ENCODE measurements at regions not wholly inside any gene's neighbourhood (a gene's known extent, or its start where the extent isn't known, plus 50 kb on each side); places are given as distances from the start of the nearest gene placed in this dataset.
"Not testable (repeated sequence)": the region's sequence is repeated elsewhere in the genome, so short reads cannot be mapped to it uniquely, and the experiment has no call there.

DNA sequence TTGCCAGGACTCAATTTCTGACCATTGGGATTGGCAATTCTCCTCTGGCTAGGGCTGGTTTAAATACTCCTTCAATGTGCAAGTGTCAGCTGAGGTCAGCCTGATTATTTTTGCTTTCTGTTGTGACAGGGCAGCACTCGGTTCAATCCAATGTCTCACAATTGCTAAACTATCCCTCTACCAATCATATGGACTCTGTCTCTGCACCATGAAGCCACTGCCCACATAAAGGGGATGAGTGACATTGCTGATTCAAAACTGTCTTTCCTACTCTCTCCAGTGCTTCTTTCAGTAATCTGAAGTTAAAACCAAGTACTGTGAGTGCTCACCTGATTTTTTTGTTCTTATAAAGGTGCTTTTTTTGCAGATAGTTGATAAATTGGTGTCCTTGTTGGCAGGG is 1030.7 kb downstream of the GLUD2 start:
- no peak for DNase-seq

DNA sequence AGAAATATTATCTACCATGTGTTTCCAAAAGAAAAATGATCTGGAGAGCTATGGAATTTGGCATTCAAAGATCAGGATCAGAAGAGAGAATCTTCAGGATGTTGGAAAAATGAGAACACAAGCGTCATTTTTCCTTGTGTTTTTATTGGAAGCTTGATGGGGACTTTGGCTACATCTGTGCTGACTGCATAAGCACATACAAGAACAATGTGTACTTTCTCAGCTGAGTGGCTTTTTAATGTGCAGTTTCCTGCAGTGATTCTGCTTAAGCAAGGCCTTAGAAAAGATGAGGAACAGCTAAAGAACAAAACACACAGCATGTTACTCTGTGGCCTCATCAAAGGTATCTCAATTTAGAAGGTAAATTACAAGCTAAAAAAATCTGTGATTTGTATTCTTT is 1039.9 kb downstream of the GLUD2 start:
- no peak for DNase-seq

DNA sequence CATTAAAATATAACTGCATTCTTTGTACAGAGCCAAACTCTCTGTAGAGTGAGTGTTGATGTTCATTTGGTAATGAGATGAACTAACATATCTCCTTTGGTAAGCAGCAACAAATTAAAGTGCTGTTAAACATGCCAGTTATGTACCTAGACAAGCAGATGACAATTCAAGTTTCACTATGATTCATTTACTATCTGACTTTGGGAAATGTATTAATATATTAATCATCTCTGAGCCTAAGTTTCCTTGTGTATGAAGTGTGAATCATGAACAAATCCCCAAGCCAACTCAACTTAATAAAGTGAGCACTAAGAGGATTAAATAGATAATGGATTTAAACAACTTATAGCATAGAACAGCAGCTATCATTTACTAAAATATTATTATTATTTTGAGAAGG is 1044.2 kb downstream of the GLUD2 start:
- DNase-seq = no peak

DNA sequence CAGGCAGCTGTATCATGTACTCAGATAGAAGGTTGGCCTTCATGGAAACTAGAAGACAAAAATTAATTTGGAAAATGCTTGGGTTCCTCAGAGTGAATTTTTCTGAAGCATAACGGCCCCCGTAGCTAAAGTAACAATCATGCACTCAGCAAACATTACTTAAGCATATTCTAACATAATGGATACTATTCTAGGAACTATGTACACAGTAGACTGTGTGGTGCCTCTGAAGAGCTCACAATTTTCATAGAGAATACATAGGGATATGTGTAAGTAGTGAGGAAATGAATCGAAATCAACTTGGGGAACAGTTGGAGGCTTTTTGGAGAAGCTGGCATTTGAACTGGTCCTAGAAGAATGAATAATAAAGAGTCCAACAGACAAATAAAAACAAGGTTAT is 1045.0 kb downstream of the GLUD2 start:
- no peak for DNase-seq

DNA sequence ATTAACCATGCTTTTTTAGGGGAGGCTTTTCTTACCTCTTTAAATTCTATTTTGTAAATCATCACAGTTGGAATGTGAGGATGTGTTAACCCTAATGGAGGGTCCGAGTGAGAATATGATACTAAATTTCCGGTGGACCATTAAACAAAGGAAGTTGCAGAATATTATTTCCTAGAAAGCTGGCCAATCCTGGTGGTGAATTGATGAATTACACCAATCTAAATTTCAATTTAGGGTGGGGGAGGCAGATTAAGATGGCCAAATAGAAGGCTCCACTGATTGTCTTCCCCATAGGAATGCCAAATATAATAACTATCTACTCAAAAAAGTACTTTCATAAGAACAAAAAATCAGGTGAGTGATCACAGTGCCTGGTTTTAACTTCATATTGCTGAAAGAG is 1045.6 kb downstream of the GLUD2 start:
- no peak for DNase-seq

DNA sequence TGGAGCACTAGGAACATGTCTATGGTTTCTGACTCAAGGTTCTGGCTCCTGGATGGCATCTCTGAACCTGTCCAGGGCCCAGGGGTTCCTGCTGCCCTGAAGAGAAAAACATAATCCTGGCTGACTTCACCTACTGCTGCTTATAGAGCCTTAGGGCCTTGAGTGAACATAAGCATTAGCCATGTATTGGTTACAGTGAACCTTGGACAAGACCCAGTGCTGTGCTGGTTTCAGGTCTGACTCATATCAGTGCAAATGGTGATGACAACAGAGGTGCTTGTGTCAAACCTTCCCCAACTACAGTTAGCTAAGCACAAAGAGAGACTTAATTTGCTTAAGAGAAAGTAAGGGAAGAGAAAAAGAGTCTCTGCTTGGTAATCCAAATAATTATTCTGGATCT is 1047.2 kb downstream of the GLUD2 start:
- peak; percentile 46 for DNase-seq

DNA sequence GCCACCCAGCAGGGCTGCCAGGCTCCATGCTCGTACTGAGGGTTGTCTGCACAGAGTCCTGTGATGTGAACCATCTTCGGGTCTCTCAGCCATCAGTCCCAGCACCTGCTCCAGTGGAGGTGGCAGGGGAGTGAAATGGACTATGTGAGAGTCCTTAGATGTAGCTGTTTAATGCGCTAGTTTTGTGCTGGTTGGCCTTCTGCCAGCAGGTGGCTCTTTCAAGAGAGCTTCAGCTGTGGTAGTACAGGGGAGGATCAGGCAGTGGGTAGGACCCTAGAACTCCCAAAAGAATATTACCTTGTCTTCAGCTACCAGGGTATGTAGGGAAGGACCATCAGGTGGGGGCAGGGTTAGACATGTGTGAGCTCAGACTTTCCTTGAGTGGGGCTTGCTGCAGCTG is 1066.0 kb downstream of the GLUD2 start:
- DNase-seq = no peak

DNA sequence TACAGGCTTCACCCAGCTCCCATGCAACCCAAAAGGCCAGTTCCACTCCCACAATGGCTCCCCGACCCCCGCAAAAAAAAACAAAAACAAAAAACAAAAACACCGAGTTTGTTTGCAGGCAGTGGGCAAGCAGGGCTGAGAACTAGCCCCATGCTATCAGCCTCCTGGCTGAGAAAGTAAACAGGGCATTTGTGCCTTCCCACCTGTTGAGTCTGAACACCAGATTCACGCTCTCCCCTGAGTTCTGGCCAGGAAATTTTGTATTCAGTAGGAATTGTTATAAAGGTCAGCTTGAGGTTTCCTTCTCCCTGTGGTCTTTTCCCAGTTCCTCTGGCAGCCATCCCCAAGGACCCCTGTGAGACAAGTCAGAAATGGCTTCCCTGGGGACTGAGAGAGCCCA is 1066.5 kb downstream of the GLUD2 start:
- DNase-seq = no peak

DNA sequence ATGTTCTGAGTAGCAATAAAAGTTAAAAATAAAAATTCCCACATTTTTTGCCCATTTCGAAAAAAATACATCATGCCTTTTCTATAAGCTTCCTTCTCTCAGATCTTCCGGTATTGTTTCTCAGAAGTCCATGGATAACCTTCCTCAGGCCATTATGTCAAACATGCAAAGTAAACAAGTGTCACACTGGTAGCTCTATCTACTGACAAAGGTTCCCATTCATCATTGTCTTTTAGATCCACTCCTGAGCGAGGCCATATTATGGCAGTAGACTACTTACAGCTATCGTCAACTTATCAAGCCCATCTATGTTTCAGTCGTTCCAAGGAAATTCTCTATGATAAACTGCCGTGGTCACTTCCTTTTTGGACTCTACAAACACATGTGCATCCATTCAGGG is 1068.2 kb downstream of the GLUD2 start:
- DNase-seq = no peak

DNA sequence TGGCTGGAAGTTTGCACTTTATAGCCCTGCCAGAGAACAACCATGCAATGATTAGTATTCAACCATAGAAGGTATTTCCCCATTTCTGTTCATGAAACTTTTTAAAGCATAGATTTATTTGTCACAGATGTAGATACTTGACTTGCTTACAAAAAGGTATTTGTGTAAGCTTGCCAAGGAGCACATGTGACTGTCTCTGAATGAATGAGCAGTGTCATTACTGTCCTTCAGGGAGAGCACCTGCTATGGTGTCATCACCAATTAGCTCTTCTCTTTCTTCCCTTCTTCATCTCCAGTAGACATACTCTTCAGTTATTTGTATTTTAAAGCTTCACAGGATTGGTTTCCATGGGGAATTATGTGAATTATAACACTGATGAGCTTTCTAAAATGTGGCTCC is 1064.7 kb upstream of the GRIA3 start:
- DNase-seq = no peak

DNA sequence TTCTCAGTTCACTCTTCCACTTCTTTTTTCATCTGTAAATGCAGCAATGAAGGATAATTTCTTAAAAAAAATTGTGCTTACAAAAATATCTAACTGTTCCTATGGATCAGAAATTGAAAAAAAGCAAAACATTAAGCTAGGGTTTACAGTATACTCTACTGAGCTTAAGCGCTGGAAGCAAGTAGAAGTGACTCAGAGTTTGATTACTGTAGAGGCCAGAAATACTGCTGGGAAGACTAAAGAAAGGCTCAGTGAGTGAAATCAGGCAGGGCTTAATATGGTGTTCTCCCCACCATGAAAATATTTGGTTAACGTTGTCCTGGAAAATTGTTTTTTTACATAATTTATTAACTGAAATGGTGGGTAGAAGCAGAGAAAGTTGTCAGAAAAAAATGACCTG is 1061.8 kb upstream of the GRIA3 start:
- DNase-seq = no peak

DNA sequence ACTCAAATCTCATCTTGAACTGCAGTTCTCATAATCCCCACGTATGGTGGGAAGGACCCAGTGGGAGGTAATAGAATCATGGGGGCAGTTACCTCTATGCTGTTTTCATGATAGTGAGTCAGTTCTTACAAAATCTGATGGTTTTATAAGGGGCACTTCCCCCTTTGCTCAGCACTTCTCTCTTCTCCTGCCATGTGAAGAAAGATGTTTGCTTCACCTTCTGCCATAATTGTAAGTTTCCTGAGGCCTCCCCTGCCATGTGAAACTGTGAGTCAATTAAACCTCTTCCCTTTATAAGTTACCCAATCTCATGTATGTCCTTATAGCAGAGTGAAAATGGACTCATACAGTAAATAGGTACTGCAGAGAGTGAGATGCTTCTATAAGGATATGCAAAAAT is 1050.6 kb upstream of the GRIA3 start:
- DNase-seq = no peak

DNA sequence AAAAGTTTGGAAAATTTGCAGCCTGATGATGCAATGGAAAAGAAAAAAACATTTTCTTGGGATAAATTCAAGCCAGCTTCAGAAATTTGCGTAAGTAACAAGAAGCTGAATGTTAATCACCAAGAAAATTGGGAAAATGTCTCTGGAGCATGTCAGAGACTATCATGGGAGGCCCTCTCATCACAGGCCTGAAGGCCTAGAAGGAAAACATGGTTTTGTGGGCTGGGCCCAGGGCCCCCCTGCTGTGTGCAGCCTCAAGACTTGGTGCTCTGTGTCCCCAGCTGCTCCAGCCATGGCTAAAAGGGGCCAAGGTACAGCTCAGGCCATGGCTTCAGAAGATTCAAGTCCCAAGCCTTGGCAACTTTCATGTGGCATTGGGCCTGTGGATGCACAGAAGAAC is 1049.8 kb upstream of the GRIA3 start:
- DNase-seq = no peak

DNA sequence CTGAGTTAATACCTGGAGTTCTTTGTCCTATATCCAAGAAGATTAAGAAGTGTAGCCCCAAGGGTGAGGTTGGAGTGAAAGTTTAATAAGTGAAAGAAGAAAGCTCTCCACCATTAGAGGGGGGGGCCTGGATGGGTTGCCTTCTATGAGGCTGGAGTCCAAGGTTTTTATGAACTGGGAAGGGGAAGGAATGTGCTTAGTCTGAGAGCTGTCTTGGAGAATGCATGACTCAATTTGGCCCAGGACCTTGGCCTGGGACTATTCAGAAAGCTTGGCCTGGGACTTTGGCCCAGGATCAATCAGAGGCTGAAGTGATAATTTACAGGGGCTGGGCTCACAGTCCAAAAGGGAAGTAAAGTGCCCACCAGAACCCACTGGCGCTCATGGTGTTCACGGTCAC is 1049.0 kb upstream of the GRIA3 start:
- DNase-seq = no peak

DNA sequence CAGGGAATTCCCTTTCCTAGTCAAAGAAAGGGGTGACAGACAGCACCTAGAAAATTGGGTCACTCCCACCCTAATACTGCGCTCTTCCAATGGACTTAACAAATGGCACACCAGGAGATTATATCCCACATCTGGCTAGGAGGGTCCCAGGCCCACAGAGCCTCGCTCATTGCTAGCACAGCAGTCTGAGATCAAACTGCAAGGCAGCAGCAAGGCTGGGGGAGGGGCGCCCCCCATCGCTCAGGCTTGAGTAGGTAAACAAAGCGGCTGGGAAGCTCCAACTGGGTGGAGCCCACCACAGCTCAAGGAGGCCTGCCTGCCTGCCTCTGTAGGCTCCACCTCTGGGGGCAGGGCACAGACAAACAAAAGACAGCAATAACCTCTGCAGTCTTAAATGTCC is 1043.9 kb upstream of the GRIA3 start:
- DNase-seq = not testable (repeated sequence)

DNA sequence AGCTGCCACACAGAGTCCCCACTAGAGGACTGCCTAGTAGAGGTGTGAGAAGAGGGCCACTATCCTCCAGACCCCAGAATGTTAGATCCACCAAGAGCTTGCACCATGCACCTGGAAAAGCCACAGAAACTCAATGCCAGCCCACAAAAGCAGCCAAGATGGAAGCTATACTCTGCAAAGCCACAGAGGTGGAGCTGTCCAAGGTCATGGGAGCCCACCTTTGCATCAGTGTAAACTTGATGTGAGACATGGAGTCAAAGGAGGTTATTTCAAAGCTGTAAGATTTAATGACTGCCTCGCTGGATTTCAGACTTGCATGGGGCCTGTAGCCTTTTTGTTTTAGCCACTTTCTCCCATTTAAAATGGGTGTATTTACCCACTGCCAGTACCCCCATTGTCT is 1030.1 kb upstream of the GRIA3 start:
- no peak for DNase-seq

DNA sequence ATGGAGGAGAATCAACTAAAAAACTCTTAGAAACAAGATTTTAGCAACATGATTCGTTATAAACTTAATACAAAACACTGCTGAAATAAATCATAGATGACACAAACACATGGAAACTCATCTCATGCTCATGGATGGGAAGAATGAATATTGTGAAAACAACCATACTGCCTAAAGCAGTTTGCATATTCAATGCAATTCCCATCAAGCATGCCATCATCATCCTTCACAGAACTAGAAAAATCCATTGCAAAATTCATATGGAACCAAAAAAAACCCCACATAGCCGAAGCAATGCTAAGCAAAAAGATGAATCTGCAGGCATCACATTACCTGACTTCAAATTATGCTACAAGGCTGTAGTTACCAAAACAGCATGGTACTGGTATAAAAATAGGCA is 1015.8 kb upstream of the GRIA3 start:
- DNase-seq = no peak

DNA sequence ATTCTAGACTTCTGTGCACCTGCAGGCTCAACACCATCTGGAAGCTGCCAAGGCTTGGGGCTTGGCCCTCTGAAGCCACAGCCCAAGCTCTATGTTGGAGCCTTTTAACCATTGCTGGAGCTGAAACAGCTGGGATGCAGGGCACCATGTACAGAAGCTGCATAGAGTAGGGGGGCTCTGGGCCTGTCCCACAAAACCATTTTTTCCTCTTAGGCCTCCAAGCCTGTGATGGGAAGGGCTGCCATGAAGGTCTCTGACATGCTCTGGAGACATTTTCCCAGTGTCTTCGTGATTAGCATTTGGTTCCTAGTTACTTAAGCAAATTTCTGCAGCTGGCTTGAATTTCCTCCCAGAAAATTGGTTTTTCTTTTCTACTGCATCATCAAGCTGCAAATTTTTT is 999.3 kb upstream of the GRIA3 start:
- no peak for DNase-seq

DNA sequence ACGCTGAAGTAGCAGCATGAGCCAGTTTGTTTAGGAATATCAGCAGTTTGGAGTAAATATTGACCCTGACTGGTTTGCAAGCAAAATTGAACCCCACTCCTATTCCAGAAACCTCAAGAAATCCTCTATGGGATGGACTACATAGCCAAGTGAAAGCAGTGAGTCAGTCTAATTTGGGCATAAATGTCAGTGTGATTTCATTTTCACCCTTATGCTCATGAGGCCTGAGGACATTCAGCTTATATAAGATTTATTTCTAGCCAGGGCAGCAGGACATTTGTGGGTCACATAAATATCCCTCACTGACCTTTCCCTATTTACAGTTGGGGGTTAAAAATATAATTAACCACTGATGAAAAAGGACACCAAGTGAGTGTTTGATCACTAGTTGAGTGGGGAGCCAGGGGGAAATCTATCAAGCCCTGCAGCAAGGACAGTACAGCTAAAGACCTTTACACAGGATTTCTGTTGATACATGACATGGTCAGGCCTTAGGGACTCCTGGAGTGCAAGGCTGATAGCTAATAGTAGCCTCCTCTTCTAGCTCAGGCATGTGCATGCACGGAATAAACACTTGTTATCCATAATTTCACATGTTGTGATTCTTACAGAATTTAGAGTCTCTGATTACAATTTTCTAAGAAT is 996.9 kb upstream of the GRIA3 start:
- DNase-seq = no peak

DNA sequence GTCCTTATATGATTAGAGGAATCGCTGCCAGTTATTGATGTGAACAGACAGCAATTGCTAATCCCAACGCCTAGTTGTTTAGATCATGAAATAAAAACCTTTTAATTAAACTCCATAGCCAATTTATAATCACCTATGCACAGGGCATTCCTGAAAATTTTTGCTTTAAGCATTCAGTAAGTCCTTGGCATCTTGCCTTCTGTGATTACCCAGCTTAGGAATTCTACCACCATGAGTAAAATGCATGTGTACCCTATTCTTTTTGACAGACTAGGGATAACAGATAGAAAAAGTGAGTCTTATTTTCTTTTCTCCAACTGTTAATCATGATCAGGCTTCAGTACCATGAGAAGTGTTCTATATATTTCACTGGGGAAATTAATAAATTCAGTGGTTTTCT is 995.3 kb upstream of the GRIA3 start:
- DNase-seq = peak; percentile 11

DNA sequence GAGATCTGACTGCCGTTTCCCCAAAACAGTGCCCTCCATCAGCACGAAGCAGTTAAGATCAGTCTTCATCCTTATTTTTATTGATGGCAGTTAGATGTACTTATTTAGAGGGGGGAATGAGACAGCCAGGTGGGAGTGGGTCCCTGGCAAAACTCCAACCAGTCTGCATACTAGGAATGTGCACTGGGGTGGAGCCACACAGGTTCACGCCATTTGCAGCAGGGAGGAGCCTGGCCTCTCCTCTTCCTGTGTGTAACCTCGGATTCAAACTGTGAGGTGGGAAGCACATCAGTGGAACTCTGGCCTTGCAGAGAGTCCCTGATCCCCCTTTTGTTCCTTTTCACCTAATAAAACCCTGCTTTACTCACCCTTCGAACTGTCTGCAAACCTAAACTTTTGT is 987.7 kb upstream of the GRIA3 start:
- no peak for DNase-seq

DNA sequence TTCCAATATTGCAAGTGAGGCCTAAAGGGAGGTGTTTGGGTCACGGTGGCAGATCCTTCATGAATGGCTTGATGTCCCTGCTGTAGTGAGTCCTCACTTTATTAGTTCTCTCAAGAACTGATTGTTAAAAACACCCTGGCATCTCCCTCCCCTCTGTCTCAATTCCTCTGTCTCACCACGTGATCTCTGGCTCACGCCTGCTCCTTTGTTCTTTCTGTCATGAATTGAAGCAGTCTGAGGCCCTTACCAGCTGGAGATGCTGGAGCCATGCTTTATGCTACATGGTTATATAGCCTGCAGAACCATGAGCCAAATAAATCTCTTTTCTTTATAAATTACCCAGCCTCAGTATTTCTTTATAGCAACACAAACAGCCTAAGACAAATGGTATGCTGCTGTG is 980.7 kb upstream of the GRIA3 start:
- DNase-seq = no peak

DNA sequence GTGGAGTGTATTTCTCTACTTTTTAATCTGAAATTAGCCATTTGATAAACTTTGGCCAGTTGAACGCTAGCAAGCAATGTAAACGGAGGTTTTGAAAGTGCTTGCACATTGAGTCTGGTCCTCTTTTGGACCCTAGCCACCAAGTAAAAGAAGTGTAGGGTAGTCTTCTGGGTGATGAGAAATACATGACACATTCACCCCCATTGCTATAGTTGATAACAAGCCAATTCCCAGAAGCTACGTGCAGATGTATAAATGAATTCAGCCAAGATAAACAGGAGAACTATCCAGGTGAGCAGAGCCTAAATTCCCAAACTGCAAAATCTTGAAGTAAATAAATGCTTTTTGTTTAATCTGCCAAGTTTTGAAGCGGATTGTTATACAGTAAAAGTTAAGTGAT is 965.4 kb upstream of the GRIA3 start:
- DNase-seq = no peak

DNA sequence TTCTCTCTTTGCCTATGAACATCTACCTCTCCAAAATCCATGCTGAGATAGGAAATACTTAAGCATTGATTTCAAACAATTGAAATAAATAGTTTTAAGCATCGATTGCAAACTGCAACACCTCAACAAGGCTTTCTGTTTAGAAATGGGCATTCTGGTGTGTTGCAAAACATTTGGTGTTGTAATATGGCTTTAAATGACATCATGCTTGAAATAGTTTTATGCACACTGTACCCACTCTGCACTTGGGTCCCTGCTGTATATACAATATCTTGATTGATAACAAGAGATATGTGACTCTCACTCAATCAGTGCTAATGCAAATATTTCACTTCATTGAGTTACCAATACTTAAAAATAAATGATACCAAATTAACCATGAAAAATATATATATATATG is 964.9 kb upstream of the GRIA3 start:
- DNase-seq = no peak

DNA sequence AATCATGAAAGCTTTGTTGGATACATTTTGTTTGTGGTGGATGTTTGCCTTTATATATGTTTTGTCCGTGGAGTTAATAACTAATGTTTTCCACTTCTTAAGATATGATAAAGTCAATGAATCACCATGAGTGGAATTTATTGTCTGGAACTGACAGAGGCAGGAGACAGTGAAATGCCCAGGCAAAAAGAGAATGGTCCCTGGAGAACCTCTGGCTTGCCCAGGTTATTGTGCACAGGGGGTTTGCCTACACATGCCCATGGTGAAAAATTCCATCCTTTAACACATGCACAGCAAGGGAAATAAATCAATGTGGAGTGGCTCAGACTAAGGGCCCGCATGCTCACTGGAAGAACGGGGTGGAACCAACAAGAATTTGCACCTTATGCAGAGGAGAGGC is 964.3 kb upstream of the GRIA3 start:
- DNase-seq = no peak
